Stomach smooth muscle (tissue), 2 donors: ENCODE measurements at regions not wholly inside any gene's neighbourhood (a gene's known extent, or its start where the extent isn't known, plus 50 kb on each side); places are given as distances from the start of the nearest gene placed in this dataset.
"Not testable (repeated sequence)": the region's sequence is repeated elsewhere in the genome, so short reads cannot be mapped to it uniquely, and the experiment has no call there.

ENCODE experiments used
- H3K27ac ChIP-seq: one replicate; pipeline ENCODE4 v1.7.0; 2013; ENCODE audit warnings: mild to moderate bottlenecking, low read length, inconsistent platforms
- H3K27me3 ChIP-seq, 2 donors: one replicate each; pipeline ENCODE4 v1.7.0; 2013; ENCODE audit warnings: low read length in 2 of 2; ENCODE audit not compliant: insufficient read depth in 2 of 2, control insufficient read depth in 1 of 2
- H3K36me3 ChIP-seq, 2 donors: one replicate each; pipeline ENCODE4 v1.7.0; 2013; ENCODE audit warnings: low read length in 2 of 2; ENCODE audit not compliant: control insufficient read depth in 2 of 2, insufficient read depth in 2 of 2
- H3K4me1 ChIP-seq: one replicate; pipeline ENCODE4 v1.7.0; 2013; ENCODE audit warnings: low read length; ENCODE audit not compliant: control insufficient read depth, insufficient read depth
- H3K4me3 ChIP-seq, 2 donors: one replicate each; pipeline ENCODE4 v1.7.0; 2013; ENCODE audit warnings: low read length in 2 of 2
- H3K9ac ChIP-seq, 2 donors: one replicate each; pipeline ENCODE4 v1.7.0; 2013; ENCODE audit warnings: low read length in 2 of 2, mild to moderate bottlenecking in 1 of 2
- H3K9me3 ChIP-seq, 2 donors: one replicate each; pipeline ENCODE4 v1.7.0; 2013; ENCODE audit warnings: low read length in 2 of 2; ENCODE audit not compliant: control insufficient read depth in 2 of 2
- donor health status: healthy.
- donor health status: Pancreatic carcinoma.

DNA sequence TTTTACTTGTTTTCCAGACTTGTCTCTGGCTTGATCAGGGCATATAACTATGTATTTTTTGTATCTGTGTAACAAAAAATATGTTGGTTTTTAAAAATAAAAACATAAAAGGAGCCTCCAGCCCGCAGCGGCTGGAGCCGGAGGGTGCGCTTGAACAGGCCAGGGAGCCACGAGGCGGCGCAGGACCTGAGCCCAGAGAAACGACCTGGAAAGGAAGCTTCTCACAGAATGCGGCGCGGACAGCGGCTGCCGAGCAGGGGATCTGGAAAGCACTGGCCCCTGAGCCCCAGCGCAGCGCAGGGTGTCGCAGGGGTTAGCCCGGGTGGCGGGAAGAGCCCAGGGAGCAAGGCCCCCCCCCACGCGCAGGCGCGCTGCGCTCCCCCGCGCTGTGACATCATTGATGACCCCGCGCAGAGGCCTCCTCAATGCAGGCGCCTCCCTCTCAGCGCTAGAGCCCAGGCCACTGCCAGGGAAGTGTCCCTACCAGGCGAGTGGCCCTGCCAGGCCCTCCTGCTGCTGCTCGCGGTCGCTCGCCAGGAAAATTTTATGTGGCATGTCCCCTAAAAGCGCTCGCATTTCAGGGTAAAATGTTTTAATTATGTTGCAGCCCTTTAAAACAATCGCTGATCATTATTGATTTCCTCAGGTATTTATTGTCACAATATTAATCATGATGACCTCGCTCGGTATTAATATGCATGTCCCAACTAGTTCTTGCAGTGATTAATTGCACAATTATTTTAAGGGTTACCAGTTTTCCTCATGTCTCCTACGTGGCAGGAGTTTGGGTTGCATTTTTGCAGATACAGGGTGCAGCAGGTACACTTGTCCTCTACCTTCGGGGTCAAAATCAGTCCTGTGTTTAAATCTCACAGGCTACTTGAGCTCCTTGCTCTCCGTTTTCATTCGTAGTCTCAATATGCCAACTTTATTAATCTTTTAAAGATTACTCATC is 134.2 kb downstream of the USP22 start:
- H3K4me3 ChIP-seq, result peak overlapping the region; percentile 66 to 81
- H3K36me3 ChIP-seq, result no peaks in the 10 kb centered on the region
- H3K9me3 ChIP-seq, result no peaks in the 10 kb centered on the region
- H3K27ac ChIP-seq, result peak overlapping the region; percentile 62
- H3K27me3 ChIP-seq, result no peaks in the 10 kb centered on the region
- H3K9ac ChIP-seq, result peak overlapping the region; percentile 64 to 74
- peaks cover 6% of the 10 kb centered on the region for H3K4me1 ChIP-seq

DNA sequence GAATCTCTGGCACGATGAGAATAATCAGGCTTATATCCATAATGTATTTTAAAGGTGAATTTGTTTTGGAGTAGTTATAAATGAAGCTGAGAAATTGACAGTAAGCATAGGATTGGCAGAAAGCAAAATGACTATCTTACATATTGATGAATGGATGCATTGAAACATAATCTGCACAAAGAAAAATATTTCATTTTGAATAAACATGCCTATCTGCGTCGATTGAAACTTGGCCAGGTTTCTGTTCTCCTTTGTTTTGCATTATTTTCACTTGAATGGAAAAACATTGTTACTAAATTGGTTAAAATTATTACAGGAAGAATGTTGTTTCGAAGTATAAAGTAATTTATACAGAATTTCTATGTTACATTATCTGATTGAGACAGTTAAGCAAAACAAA is 128.2 kb downstream of the USP22 start:
- H3K9ac ChIP-seq, result no peak overlapping the region

DNA sequence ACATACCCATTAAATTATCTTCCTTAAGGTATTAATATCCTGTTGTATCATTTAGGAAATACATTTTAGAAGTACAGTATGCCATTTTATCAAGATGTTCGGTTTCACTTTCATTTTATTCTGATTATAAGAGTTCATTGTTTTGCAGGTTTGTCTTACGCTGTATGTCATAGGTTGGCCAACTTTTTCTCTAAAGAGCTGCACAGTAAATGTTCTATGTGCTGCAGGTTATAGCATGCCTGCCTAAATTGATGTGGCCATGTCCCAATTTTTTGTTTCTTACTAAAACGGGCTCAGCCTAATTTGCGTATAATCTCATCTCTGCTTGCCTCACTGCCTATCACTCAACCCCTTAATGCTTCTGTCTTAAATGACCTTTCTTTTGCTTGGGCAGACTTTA is 126.4 kb downstream of the USP22 start:
- Histone ChIP-seq H3K27me3 (no peaks in the 10 kb centered on the region), H3K27ac (no peak overlapping the region), H3K36me3 (no peaks in the 10 kb centered on the region), H3K9me3 (no peaks in the 10 kb centered on the region), H3K4me1 (no peaks in the 10 kb centered on the region), H3K4me3 (no peak overlapping the region), H3K9ac (no peak overlapping the region)

More for the DNA sequence above, 128.2 kb downstream of the USP22 start:
- Histone ChIP-seq H3K27me3 (no peaks in the 10 kb centered on the region), H3K4me1 (no peaks in the 10 kb centered on the region), H3K4me3 (no peak overlapping the region), H3K9me3 (no peaks in the 10 kb centered on the region), H3K36me3 (no peaks in the 10 kb centered on the region), H3K27ac (no peak overlapping the region)

DNA sequence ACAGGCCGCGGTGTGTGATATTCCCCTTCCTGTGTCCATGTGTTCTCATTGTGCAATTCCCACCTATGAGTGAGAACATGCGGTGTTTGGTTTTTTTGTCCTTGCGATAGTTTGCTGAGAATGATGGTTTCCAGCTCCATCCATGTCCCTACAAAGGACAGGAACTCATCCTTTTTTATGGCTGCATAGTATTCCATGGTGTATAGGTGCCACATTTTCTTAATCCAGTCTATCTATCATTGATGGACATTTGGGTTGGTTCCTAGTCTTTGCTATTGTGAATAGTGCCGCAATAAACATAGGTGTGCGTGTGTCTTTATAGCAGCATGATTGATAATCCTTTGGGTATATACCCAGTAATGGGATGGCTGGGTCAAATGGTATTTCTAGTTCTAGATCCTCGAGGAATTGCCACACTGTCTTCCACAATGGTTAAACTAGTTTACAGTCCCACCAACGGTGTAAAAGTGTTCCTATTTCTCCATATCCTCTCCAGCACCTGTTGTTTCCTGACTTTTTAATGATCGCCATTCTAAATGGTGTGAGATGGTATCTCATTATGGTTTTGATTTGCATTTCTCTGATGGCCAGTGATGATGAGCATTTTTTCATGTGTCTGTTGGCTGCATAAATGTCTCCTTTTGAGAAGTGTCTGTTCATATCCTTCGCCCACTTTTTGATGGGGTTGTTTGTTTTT is 125.1 kb downstream of the USP22 start:
- not testable (repeated sequence) for H3K4me3 ChIP-seq, H3K4me1 ChIP-seq, H3K9ac ChIP-seq, H3K9me3 ChIP-seq, H3K36me3 ChIP-seq, H3K27ac ChIP-seq, H3K27me3 ChIP-seq

DNA sequence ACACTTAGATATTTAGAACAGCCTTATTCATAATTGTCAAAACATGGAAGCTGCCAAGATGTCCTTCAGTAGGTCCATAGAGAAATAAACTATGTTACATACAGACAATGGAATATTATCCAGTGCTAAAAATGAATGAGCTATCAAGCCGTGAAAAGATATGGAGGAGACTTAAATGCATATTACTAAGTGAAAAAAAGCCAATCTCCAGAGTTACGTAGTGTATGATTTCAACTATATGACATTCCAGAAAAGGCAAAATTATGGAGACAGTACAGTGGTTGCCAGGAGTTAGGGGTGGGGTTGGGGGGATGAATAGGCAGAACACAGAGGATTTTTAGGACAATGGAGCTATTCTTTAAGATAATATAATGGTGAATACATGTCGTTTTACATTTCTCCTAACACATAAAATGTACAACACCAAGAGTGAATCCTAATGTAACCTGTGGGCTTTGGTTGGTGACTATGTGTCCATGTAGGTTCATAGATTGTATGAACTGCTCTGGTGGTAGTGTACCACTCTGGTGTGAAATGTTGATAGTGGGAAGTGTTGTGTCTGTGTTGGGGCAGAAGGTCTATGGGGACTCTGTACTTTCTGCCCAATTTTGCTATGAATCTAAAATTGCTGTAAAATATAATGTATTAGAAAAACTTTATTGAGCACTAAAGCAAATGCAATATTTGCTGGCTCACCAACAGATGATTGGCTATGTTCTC is 122.6 kb downstream of the USP22 start:
- no peaks in the 10 kb centered on the region for H3K36me3 ChIP-seq
- no peak overlapping the region for H3K4me3 ChIP-seq
- H3K9ac ChIP-seq, result no peak overlapping the region
- no peaks in the 10 kb centered on the region for H3K4me1 ChIP-seq
- no peaks in the 10 kb centered on the region for H3K9me3 ChIP-seq
- H3K27me3 ChIP-seq, result no peaks in the 10 kb centered on the region
- no peak overlapping the region for H3K27ac ChIP-seq

DNA sequence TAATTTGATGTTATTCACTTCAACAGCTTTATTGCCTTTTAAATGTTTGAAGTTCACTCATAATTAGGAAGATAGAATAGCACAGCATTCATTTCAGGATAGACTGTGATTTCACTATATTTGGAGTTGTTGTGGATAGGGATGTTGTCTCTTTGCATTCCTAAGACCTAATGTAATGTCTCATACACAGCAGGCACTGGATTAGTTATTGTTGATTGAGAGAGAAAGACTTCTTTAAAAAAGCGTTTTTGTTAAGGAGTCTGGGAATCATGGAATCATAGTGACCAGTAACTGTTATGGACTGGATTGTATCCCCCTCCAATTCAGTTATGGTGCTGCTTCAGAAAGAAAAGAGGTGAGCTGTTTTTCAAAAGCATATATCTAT is 122.0 kb downstream of the USP22 start:
- Histone ChIP-seq H3K36me3 (no peaks in the 10 kb centered on the region), H3K27me3 (no peaks in the 10 kb centered on the region), H3K9ac (no peak overlapping the region), H3K4me1 (no peaks in the 10 kb centered on the region), H3K9me3 (no peaks in the 10 kb centered on the region), H3K27ac (no peak overlapping the region), H3K4me3 (no peak overlapping the region)

DNA sequence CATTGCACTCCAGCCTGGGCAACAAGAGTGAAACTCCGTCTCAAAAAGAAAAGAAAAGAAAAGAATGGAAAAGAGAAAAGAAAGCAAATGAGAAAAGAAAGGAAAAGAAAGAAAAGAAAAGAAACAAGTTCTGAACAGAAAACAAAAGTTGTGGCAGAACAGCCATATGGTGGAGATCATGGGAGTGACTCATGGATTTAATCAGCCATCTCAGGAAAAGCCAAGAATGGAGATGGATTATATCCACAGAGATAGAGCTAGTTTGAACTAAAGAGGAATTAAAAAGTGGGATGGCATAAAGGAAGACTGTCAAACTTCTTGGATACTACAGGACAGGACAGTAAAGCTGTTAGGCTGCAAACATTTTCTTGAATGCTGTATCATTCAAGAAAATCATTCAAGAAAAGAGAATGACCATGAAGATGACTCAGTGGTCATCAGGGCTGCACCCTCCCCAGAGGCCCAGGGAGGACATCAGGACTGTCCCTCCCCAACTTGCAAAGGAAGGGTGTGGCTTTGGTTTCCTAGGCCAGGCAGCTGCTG is 120.6 kb downstream of the USP22 start:
- H3K4me3 ChIP-seq, result no peak overlapping the region
- H3K36me3 ChIP-seq, result no peaks in the 10 kb centered on the region
- H3K4me1 ChIP-seq, result no peaks in the 10 kb centered on the region
- no peak overlapping the region for H3K9ac ChIP-seq
- H3K9me3 ChIP-seq, result no peaks in the 10 kb centered on the region
- no peaks in the 10 kb centered on the region for H3K27me3 ChIP-seq
- no peak overlapping the region for H3K27ac ChIP-seq

DNA sequence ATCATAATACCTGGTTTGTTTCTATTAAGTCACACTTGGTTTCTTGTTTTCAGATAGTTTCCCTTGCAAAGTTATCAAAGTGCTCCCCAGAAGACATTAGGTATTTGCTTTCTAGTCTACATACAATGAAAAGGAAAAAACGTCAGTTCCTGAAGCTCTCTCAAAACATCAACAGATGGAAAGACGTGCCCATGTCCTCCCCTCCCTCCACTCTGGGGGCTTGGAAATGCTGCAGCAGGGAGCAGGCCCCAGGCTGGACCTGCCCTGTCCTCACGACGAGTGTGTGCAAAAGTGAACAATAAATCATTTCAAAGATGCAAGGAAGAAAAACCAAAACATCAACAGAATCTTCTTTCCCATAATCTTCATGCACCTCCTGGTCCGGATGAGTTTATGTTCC is 118.5 kb downstream of the USP22 start:
- no peak overlapping the region for H3K27ac ChIP-seq
- no peaks in the 10 kb centered on the region for H3K36me3 ChIP-seq
- no peaks in the 10 kb centered on the region for H3K27me3 ChIP-seq
- no peak overlapping the region for H3K9ac ChIP-seq
- no peaks in the 10 kb centered on the region for H3K4me1 ChIP-seq
- no peak overlapping the region for H3K4me3 ChIP-seq
- no peaks in the 10 kb centered on the region for H3K9me3 ChIP-seq

DNA sequence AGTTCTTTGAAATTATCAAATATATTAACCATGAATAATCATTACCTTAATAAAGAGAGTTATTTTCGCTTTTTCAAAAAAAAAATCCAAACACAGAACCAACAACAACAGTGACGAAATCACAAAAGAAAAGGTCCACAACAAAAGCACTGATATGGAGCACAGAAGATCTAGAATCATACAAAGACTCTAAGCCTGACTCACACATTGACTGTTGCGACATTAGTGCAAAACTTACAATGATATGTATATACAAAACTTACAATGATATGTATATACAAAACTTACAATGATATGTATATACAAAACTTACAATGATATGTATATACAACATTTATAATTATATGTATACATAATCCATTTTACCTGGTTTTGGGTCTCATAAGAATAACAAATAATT is 117.7 kb downstream of the USP22 start:
- Histone ChIP-seq H3K9me3 (no peaks in the 10 kb centered on the region), H3K4me1 (no peaks in the 10 kb centered on the region), H3K36me3 (no peaks in the 10 kb centered on the region), H3K27me3 (no peaks in the 10 kb centered on the region), H3K9ac (no peak overlapping the region), H3K27ac (no peak overlapping the region), H3K4me3 (no peak overlapping the region)

DNA sequence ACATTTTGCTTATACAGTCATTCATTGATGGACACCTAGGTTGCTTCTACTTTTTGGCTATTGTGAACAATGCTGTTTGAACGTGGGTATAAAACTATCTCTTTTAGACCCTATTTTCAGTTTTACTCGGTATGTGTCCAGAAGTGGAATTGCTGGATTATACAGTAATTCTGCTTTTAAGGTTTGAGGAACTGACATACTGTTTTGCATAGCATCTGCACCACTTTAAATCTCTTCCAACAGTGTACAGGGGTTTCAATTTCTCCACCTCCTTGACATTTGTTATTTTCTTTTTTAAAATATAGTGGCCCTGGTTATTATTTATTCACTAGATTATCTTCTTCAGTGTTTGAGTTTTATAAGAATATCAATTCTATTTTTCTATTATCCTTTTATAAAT is 116.9 kb downstream of the USP22 start:
- H3K9ac ChIP-seq, result no peak overlapping the region
- H3K4me3 ChIP-seq, result no peak overlapping the region
- no peaks in the 10 kb centered on the region for H3K27me3 ChIP-seq
- no peaks in the 10 kb centered on the region for H3K36me3 ChIP-seq
- no peaks in the 10 kb centered on the region for H3K9me3 ChIP-seq
- no peaks in the 10 kb centered on the region for H3K4me1 ChIP-seq
- no peak overlapping the region for H3K27ac ChIP-seq
